ENCODE measurements at regions not wholly inside any gene's neighbourhood (a gene's known extent, or its start where the extent isn't known, plus 50 kb on each side); places are given as distances from the start of the nearest gene placed in this dataset.

DNA sequence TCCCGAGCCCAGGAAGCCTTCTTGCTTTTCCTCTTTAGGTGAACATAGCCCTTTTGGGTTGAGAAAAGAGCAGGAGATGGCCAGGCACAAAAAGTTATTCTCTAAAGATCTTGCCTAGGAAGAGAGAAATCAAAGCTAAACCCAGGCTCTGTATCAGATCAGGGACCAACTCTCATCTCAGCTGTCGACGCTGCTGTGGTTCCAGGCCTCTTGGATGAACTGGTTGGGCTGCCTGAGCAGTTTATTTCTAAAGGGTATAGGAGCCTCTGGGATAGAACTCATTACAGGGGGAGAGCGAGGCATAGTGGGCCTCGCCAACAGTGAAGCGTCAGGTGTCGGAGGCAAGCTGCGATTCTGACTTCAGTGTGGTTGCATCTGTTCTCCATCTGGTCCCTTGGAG lies 82.6 kb upstream of the F3 start:
- no peak for DNase-seq (ENCODE audit: extremely low spot score)
- ChIA-PET POLR2A (no interaction called here), CTCF (interaction anchor here (1.2 kb wide), 1 partner anchor 11 kb away, joined by 3 read pairs; no protein-coding TSS in a partner anchor)
- no peak for TF ChIP-seq SP1 (IDR thresholded peaks at IDR 0.05)
- TF ChIP-seq L3MBTL2 (conservative IDR thresholded peaks at IDR 0.05) = no peak
- no peak for TF ChIP-seq BHLHE40 (IDR thresholded peaks at IDR 0.05; ENCODE audit: borderline replicate concordance)
- TF ChIP-seq SUZ12 (IDR thresholded peaks at IDR 0.05) = no peak
- TF ChIP-seq HDGF (IDR thresholded peaks at IDR 0.05; ENCODE audit: borderline replicate concordance) = no peak
- TF ChIP-seq FOXM1 (IDR thresholded peaks at IDR 0.05; ENCODE audit: borderline replicate concordance) = no peak
- no peak for TF ChIP-seq ELF4 (IDR thresholded peaks at IDR 0.05)
- TF ChIP-seq ZNF384 (IDR thresholded peaks at IDR 0.05) = no peak
- no peak for TF ChIP-seq LEF1 (IDR thresholded peaks at IDR 0.05; ENCODE audit: borderline replicate concordance)
- no peak for TF ChIP-seq NFRKB (IDR thresholded peaks at IDR 0.05)
- TF ChIP-seq ARNT (IDR thresholded peaks at IDR 0.05) = no peak

DNA sequence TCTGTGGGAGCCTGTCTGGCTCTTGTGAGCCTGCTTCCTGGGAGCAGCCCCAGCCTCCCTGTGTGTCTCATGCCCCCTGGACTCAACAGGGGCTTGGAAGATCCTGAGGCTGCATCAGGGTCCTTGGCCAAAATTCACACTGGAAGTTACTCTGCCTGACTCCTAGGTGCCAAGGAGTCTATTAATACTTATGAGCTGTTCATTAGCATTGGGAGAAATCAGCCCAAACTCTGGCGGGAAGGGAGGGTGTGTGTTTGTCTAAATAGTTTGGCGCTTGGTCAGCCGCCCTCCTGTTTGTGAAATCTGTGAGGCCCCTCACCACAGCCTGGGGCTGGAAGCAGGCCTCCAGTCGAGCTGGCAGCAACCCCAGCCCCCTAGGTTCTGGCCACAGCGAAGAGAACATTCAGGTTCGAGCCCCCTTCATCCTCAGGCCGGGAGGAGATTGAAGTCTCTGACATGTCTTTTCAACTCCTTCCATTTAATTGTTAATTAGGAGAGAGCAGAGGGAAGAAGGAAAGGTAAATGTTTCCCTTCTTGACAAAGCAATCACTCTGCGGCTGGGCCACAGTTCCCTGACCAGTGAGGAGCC lies 82.1 kb upstream of the F3 start:
- no peak for TF ChIP-seq BHLHE40 (IDR thresholded peaks at IDR 0.05; ENCODE audit: borderline replicate concordance)
- TF ChIP-seq SUZ12 (IDR thresholded peaks at IDR 0.05) = no peak
- no peak for TF ChIP-seq ELF4 (IDR thresholded peaks at IDR 0.05)
- no peak for TF ChIP-seq LEF1 (IDR thresholded peaks at IDR 0.05; ENCODE audit: borderline replicate concordance)
- TF ChIP-seq, protein P1, sequence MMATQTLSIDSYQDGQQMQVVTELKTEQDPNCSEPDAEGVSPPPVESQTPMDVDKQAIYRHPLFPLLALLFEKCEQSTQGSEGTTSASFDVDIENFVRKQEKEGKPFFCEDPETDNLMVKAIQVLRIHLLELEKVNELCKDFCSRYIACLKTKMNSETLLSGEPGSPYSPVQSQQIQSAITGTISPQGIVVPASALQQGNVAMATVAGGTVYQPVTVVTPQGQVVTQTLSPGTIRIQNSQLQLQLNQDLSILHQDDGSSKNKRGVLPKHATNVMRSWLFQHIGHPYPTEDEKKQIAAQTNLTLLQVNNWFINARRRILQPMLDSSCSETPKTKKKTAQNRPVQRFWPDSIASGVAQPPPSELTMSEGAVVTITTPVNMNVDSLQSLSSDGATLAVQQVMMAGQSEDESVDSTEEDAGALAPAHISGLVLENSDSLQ (IDR thresholded peaks at IDR 0.05) = no peak
- no peak for TF ChIP-seq CTBP1 (IDR thresholded peaks at IDR 0.05; ENCODE audit: borderline replicate concordance)
- no peak for TF ChIP-seq FOXM1 (IDR thresholded peaks at IDR 0.05; ENCODE audit: borderline replicate concordance)
- CTCF ChIA-PET = interaction anchor here (1.2 kb wide), 1 partner anchor 11 kb away, joined by 3 read pairs; no protein-coding TSS in a partner anchor
- POLR2A ChIA-PET = interaction anchor here (0.6 kb wide), 1 partner anchor 807 kb away, joined by 3 read pairs; no protein-coding TSS in a partner anchor
- no peak for DNase-seq (ENCODE audit: extremely low spot score)

DNA sequence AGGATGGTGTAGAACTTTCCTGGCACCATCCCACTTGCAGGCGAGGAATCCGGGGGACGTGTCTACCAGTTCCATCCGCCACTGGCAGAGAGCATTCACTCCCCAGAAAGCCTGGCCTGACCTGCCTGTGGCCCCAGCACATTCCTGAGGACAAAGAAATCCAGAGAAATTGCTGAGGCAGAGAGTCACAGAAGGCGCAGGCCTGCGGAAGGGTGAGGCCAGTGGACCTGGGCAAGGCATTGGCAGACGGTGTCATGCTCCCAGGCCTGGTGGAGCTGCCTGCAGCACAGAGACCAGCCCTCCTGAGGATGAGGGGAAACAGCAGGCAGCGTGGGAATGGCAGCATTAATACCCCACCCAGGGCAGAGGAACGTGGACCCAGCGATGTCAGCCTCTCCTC lies 81.2 kb upstream of the F3 start:
- DNase-seq (ENCODE audit: extremely low spot score) = no peak
- ChIA-PET POLR2A (no interaction called here), CTCF (interaction anchor here (0.6 to 1.2 kb wide), 2 partner anchors 12 to 235 kb away, joined by 3 to 4 read pairs; no protein-coding TSS in a partner anchor)

DNA sequence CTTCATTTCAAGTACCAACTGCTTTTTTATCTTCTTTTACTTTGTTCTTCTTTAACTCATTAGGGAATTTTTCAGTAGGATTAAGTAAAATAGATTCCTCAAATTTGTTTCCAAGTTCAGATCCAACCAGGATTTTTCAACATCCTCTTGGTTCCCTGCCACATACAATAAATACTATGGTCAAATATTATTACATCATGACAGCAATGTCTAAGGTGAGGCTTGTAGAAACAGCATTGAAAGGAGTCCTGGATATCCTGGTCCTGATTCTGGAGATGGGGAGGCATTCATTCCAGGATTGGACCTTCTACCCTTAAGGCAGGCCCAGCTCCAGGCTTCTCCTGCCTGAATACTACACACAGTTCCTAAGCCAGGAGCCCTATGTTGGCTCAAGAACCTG lies 80.2 kb upstream of the F3 start:
- TF ChIP-seq CTBP1 (IDR thresholded peaks at IDR 0.05; ENCODE audit: borderline replicate concordance) (no peak), BHLHE40 (IDR thresholded peaks at IDR 0.05; ENCODE audit: borderline replicate concordance) (no peak), LEF1 (IDR thresholded peaks at IDR 0.05; ENCODE audit: borderline replicate concordance) (no peak), FOXK2 (IDR thresholded peaks at IDR 0.05) (no peak), ARNT (IDR thresholded peaks at IDR 0.05) (no peak), SP1 (IDR thresholded peaks at IDR 0.05) (no peak), ZNF384 (IDR thresholded peaks at IDR 0.05) (no peak), FOXA1 (IDR thresholded peaks at IDR 0.05) (no peak)
- no peak for DNase-seq (ENCODE audit: extremely low spot score)
- CTCF ChIA-PET = interaction anchor here (0.6 kb wide), 1 partner anchor 186 kb away, joined by 3 read pairs; no protein-coding TSS in a partner anchor
- POLR2A ChIA-PET = no interaction called here

More for the DNA sequence above, 81.2 kb upstream of the F3 start:
- TF ChIP-seq FOXK2 (IDR thresholded peaks at IDR 0.05) (no peak), SUZ12 (IDR thresholded peaks at IDR 0.05) (no peak), BHLHE40 (IDR thresholded peaks at IDR 0.05; ENCODE audit: borderline replicate concordance) (no peak), L3MBTL2 (conservative IDR thresholded peaks at IDR 0.05) (no peak), SP1 (IDR thresholded peaks at IDR 0.05) (no peak), FOXA1 (IDR thresholded peaks at IDR 0.05) (no peak), ZNF384 (IDR thresholded peaks at IDR 0.05) (no peak), TARDBP (IDR thresholded peaks at IDR 0.05) (no peak), FOXM1 (IDR thresholded peaks at IDR 0.05; ENCODE audit: borderline replicate concordance) (no peak), NFRKB (IDR thresholded peaks at IDR 0.05) (no peak)

DNA sequence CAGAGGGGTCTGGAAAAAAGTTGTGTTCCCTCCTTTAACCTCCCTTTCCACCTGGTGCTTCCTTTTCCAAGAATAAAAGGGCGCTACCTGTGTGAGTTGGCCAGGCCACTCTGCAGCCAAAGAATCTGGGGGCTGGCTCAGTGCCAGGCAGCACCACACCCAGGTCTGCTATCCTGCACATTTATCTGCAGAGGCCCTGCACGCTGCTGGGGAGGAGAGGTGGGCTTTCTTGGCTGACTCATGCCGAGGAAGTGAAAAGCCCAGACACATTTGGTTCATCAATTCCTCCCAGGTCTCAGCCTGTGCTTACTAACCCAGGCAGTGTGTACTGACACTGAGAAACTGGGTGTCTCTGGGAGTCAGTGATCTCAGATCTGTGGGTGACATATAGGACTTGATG lies 79.8 kb upstream of the F3 start:
- ChIA-PET CTCF (interaction anchor here (0.5 to 0.6 kb wide), 2 partner anchors 40 to 187 kb away, joined by 3 read pairs; no protein-coding TSS in a partner anchor), POLR2A (no interaction called here)
- DNase-seq (ENCODE audit: extremely low spot score) = no peak
- no peak for TF ChIP-seq ARNT (IDR thresholded peaks at IDR 0.05)
- no peak for TF ChIP-seq CTBP1 (IDR thresholded peaks at IDR 0.05; ENCODE audit: borderline replicate concordance)
- TF ChIP-seq ELF4 (IDR thresholded peaks at IDR 0.05) = no peak
- no peak for TF ChIP-seq FOXK2 (IDR thresholded peaks at IDR 0.05)
- no peak for TF ChIP-seq TARDBP (IDR thresholded peaks at IDR 0.05)
- no peak for TF ChIP-seq FOXM1 (IDR thresholded peaks at IDR 0.05; ENCODE audit: borderline replicate concordance)
- TF ChIP-seq, protein P1 (IDR thresholded peaks at IDR 0.05) = no peak
- no peak for TF ChIP-seq ZNF384 (IDR thresholded peaks at IDR 0.05)

DNA sequence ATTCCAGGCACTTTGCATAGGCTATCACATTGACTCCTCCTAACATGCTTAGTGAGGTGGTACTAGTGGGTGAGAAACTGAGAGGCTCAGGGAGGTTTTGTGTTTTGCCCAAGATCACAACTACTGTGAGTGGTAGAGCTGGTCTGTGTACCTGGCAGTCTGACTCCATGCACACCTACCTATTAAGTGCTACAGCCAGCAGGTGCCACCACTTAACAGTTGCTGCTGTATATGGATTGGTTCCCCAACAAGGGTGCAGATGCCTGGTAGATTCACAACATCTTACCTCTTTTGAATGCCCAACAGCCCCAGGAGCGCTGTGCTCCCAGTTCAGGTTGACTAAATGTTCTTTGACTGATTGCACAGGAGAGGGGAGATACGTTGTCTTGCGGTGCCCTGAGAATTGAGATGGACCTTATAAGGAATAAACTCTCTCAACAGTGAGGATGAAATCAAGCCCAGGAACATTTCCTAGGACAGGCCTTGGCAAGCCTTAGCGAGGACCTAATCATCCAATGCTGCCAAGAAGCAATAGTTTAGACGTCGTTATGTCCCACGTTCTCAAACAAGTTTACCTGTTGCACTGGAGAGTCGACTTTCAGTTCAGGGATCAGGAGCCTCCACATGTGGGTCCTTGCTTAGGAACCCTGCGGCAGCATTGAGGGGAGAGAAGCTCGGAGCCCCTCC lies 78.9 kb upstream of the F3 start:
- CTCF ChIA-PET = no interaction called here

More for the DNA sequence above, 78.9 kb upstream of the F3 start:
- POLR2A ChIA-PET = no interaction called here
- no peak for DNase-seq (ENCODE audit: extremely low spot score)
- TF ChIP-seq HDGF (IDR thresholded peaks at IDR 0.05; ENCODE audit: borderline replicate concordance) (no peak), CTBP1 (IDR thresholded peaks at IDR 0.05; ENCODE audit: borderline replicate concordance) (no peak), ELF4 (IDR thresholded peaks at IDR 0.05) (no peak), NFRKB (IDR thresholded peaks at IDR 0.05) (no peak), BHLHE40 (IDR thresholded peaks at IDR 0.05; ENCODE audit: borderline replicate concordance) (no peak), LEF1 (IDR thresholded peaks at IDR 0.05; ENCODE audit: borderline replicate concordance) (no peak), FOXA1 (IDR thresholded peaks at IDR 0.05) (no peak), FOXK2 (IDR thresholded peaks at IDR 0.05) (no peak), SUZ12 (IDR thresholded peaks at IDR 0.05) (no peak), TARDBP (IDR thresholded peaks at IDR 0.05) (no peak), ARNT (IDR thresholded peaks at IDR 0.05) (no peak), SP1 (IDR thresholded peaks at IDR 0.05) (no peak)
- TF ChIP-seq, protein P1 (IDR thresholded peaks at IDR 0.05) = no peak
